ENCODE measurements at regions not wholly inside any gene's neighbourhood (a gene's known extent, or its start where the extent isn't known, plus 50 kb on each side); places are given as distances from the start of the nearest gene placed in this dataset.
A peak's percentile ranks its signal among the peaks of the same experiment; 100 is the strongest.

DNA sequence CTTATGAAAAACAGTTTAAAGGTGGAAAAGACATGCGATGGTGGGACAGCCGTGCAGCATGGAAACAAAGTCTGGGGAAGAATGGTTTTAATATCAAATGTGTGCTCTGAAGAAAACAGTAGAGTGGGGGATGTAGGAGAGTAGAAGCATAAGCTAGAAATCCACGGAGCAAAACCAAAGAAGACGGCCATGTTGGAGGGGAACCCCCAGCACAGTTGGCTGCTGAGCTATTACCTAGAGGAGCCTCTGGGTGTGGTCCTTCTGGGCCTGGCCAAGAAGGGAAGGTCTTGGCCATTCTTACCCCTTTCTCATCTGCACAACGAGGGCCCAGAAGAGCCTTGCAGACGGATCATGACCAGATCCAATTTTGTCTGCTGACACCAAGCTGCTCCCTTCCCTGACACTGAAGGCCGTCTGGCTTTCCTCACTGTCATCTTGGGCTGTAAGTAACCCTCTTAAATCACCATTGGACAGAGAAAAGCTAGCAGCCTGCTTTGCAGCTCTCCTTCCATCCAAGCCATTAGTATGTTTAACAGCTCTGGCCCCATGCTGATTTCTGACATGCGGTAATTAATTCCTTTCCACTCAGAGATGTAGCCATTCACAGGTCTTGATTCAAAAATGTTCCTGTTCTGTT lies 189.5 kb downstream of the SEC61B start:
- no peak overlapping the region for H4K8ac ChIP-seq (ENCODE audit: low read length)
- H3K18ac ChIP-seq (ENCODE audit: low read depth in 1 of 2, low read length in 2 of 2) = peak overlapping the region in 1 of 2 experiments; percentile 68
- H2AFZ ChIP-seq (ENCODE audit: low read depth, low read length) = no peak overlapping the region
- peak overlapping the region in 1 of 2 experiments; percentile 45 for H2BK12ac ChIP-seq (ENCODE audit: low read length in 2 of 2)
- H3K23ac ChIP-seq (ENCODE audit: low read length in 2 of 2) = no peak overlapping the region
- no peak overlapping the region for H2BK120ac ChIP-seq (ENCODE audit: low read depth, low read length)
- H3K4me3 ChIP-seq (ENCODE audit: insufficient read depth in 1 of 2, low read depth in 1 of 2, low read length in 2 of 2) = no peak overlapping the region
- no peaks in the 10 kb centered on the region for H3K79me1 ChIP-seq (replicated peaks; ENCODE audit: low read length, poor library complexity, severe bottlenecking)
- H3K4ac ChIP-seq (ENCODE audit: low read depth in 1 of 2, low read length in 2 of 2) = no peak overlapping the region
- no peak overlapping the region for H3K14ac ChIP-seq (ENCODE audit: low read length in 2 of 2)
- H3K9ac ChIP-seq (ENCODE audit: low read length) = no peak overlapping the region
- no peak overlapping the region for H4K91ac ChIP-seq (ENCODE audit: low read length)
- peaks cover 4% of the 10 kb centered on the region for H3K9me3 ChIP-seq (ENCODE audit: control insufficient read depth, low read length)
- no peak overlapping the region for H3K4me2 ChIP-seq (ENCODE audit: low read length, poor library complexity, severe bottlenecking)
- H3K27me3 ChIP-seq (ENCODE audit: control insufficient read depth in 1 of 2, insufficient read depth in 1 of 2, low read length in 2 of 2) = no peaks in the 10 kb centered on the region
- no peaks in the 10 kb centered on the region for H3K4me1 ChIP-seq (ENCODE audit: control insufficient read depth, insufficient read depth, low read depth, low read length)
- H2BK5ac ChIP-seq (ENCODE audit: low read depth, low read length, poor library complexity, severe bottlenecking) = no peak overlapping the region
- no peak overlapping the region for H2BK15ac ChIP-seq (ENCODE audit: low read depth, poor library complexity, severe bottlenecking)
- no peaks in the 10 kb centered on the region for H3K36me3 ChIP-seq (ENCODE audit: control insufficient read depth in 1 of 2, insufficient read depth in 2 of 2, low read depth in 1 of 2, low read length in 2 of 2)
- no peak overlapping the region for H2AK5ac ChIP-seq (ENCODE audit: low read length, severe bottlenecking)
- DNase-seq = peak; percentile 80
- 39% methylated on average over 8 of the region's 8 CpGs for WGBS
- no peak overlapping the region for H3K27ac ChIP-seq (ENCODE audit: low read length, poor library complexity, severe bottlenecking)

DNA sequence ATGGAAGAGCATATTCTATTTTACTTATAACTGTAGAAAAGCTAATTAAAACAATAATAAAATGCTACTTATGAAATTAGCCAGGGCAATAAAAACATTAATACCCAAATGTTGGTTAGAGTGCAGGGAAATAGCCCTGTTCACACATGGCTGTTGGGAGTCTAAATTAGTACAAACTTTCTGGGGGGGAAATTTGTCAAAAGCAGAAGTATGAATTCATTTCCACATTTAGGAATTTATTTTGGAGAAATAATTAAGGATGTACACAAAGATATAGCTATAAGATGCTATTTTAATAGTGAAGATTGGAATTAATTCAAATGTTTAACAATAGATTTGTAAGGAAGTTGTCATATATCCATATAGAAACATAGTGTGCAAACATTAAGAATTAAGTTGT lies 190.5 kb downstream of the SEC61B start:
- H3K79me1 ChIP-seq (replicated peaks; ENCODE audit: low read length, poor library complexity, severe bottlenecking) = no peaks in the 10 kb centered on the region
- no peak overlapping the region for H3K18ac ChIP-seq (ENCODE audit: low read depth in 1 of 2, low read length in 2 of 2)
- no peaks in the 10 kb centered on the region for H3K27me3 ChIP-seq (ENCODE audit: control insufficient read depth in 1 of 2, insufficient read depth in 1 of 2, low read length in 2 of 2)
- no peak overlapping the region for H2BK15ac ChIP-seq (ENCODE audit: low read depth, poor library complexity, severe bottlenecking)
- H3K4ac ChIP-seq (ENCODE audit: low read depth in 1 of 2, low read length in 2 of 2) = no peak overlapping the region
- no peak for DNase-seq
- no peak overlapping the region for H2BK5ac ChIP-seq (ENCODE audit: low read depth, low read length, poor library complexity, severe bottlenecking)
- H3K4me2 ChIP-seq (ENCODE audit: low read length, poor library complexity, severe bottlenecking) = no peak overlapping the region
- H3K4me1 ChIP-seq (ENCODE audit: control insufficient read depth, insufficient read depth, low read depth, low read length) = no peaks in the 10 kb centered on the region
- no peak overlapping the region for H3K23ac ChIP-seq (ENCODE audit: low read length in 2 of 2)
- no peak overlapping the region for H4K91ac ChIP-seq (ENCODE audit: low read length)
- H4K8ac ChIP-seq (ENCODE audit: low read length) = no peak overlapping the region
- H2BK12ac ChIP-seq (ENCODE audit: low read length in 2 of 2) = no peak overlapping the region
- no peak overlapping the region for H3K4me3 ChIP-seq (ENCODE audit: insufficient read depth in 1 of 2, low read depth in 1 of 2, low read length in 2 of 2)
- H3K9me3 ChIP-seq (ENCODE audit: control insufficient read depth, low read length) = peaks cover 4% of the 10 kb centered on the region
- no peak overlapping the region for H2AK5ac ChIP-seq (ENCODE audit: low read length, severe bottlenecking)
- no peak overlapping the region for H3K14ac ChIP-seq (ENCODE audit: low read length in 2 of 2)
- H3K9ac ChIP-seq (ENCODE audit: low read length) = no peak overlapping the region
- no peak overlapping the region for H2BK120ac ChIP-seq (ENCODE audit: low read depth, low read length)
- H3K36me3 ChIP-seq (ENCODE audit: control insufficient read depth in 1 of 2, insufficient read depth in 2 of 2, low read depth in 1 of 2, low read length in 2 of 2) = no peaks in the 10 kb centered on the region
- H3K27ac ChIP-seq (ENCODE audit: low read length, poor library complexity, severe bottlenecking) = no peak overlapping the region
- H2AFZ ChIP-seq (ENCODE audit: low read depth, low read length) = no peak overlapping the region

DNA sequence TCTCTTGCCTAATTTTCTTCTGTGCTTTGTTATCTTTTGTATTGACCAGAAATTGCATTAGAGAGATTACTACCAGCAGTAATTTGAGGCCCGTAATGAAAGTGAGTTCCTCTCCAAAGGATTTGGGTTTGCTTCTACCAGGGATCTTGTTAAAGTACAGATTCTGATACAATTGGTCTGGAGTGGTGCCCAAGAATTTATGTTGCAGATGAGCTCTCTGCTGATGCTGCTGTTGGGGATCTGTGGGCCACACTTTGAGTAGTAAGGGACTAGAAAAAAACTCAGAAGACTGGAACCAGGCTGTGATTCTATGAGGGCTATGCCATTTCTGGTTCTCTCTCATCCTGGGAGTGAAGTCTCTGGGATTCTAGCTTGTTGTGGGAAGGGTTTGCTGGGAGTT lies 192.2 kb downstream of the SEC61B start:
- WGBS = 75% methylated on average over 1 of the region's 1 CpG
- Histone ChIP-seq H3K18ac (ENCODE audit: low read depth in 1 of 2, low read length in 2 of 2) (no peak overlapping the region), H3K14ac (ENCODE audit: low read length in 2 of 2) (no peak overlapping the region)

DNA sequence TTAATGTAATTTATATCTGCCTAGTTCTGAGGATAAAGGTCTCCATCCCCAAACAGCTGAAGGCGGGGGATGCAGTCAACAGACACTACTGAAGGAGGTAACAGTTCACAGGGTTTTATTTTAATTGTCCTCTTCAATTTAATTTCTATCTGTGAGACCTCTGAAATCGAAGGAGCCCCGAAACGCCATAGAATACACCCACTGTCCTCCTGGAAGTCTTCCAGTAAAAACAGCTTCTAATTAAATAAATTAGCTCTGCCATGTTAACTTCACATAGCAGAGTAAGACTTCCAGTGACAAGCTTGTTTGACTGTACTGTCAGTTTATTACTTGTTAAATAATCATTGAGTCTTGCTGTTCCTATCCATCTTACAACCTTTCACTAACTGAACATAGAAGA lies 193.5 kb downstream of the SEC61B start:
- Histone ChIP-seq H2AK5ac (ENCODE audit: low read length, severe bottlenecking) (no peak overlapping the region), H2BK12ac (ENCODE audit: low read length in 2 of 2) (no peak overlapping the region), H3K9me3 (ENCODE audit: control insufficient read depth, low read length) (peaks cover 4% of the 10 kb centered on the region), H3K4me1 (ENCODE audit: control insufficient read depth, insufficient read depth, low read depth, low read length) (no peaks in the 10 kb centered on the region), H3K4me2 (ENCODE audit: low read length, poor library complexity, severe bottlenecking) (no peak overlapping the region), H3K27me3 (ENCODE audit: control insufficient read depth in 1 of 2, insufficient read depth in 1 of 2, low read length in 2 of 2) (no peaks in the 10 kb centered on the region), H2BK120ac (ENCODE audit: low read depth, low read length) (no peak overlapping the region), H2BK5ac (ENCODE audit: low read depth, low read length, poor library complexity, severe bottlenecking) (no peak overlapping the region), H3K79me1 (replicated peaks; ENCODE audit: low read length, poor library complexity, severe bottlenecking) (no peaks in the 10 kb centered on the region), H3K18ac (ENCODE audit: low read depth in 1 of 2, low read length in 2 of 2) (no peak overlapping the region), H3K27ac (ENCODE audit: low read length, poor library complexity, severe bottlenecking) (no peak overlapping the region), H3K4ac (ENCODE audit: low read depth in 1 of 2, low read length in 2 of 2) (peak overlapping the region in 1 of 2 experiments; percentile 7), H3K4me3 (ENCODE audit: insufficient read depth in 1 of 2, low read depth in 1 of 2, low read length in 2 of 2) (no peak overlapping the region), H2BK15ac (ENCODE audit: low read depth, poor library complexity, severe bottlenecking) (no peak overlapping the region), H3K9ac (ENCODE audit: low read length) (no peak overlapping the region), H3K36me3 (ENCODE audit: control insufficient read depth in 1 of 2, insufficient read depth in 2 of 2, low read depth in 1 of 2, low read length in 2 of 2) (no peaks in the 10 kb centered on the region), H4K8ac (ENCODE audit: low read length) (no peak overlapping the region), H3K23ac (ENCODE audit: low read length in 2 of 2) (no peak overlapping the region), H4K91ac (ENCODE audit: low read length) (no peak overlapping the region), H2AFZ (ENCODE audit: low read depth, low read length) (no peak overlapping the region), H3K14ac (ENCODE audit: low read length in 2 of 2) (no peak overlapping the region)
- 73% methylated on average over 4 of the region's 4 CpGs for WGBS
- DNase-seq = no peak

More for the DNA sequence above, 192.2 kb downstream of the SEC61B start:
- Histone ChIP-seq H3K4me3 (ENCODE audit: insufficient read depth in 1 of 2, low read depth in 1 of 2, low read length in 2 of 2) (no peak overlapping the region), H2BK12ac (ENCODE audit: low read length in 2 of 2) (no peak overlapping the region), H2BK120ac (ENCODE audit: low read depth, low read length) (no peak overlapping the region), H3K36me3 (ENCODE audit: control insufficient read depth in 1 of 2, insufficient read depth in 2 of 2, low read depth in 1 of 2, low read length in 2 of 2) (no peaks in the 10 kb centered on the region), H2BK15ac (ENCODE audit: low read depth, poor library complexity, severe bottlenecking) (no peak overlapping the region), H4K8ac (ENCODE audit: low read length) (no peak overlapping the region), H3K27ac (ENCODE audit: low read length, poor library complexity, severe bottlenecking) (no peak overlapping the region), H2AFZ (ENCODE audit: low read depth, low read length) (no peak overlapping the region), H3K9ac (ENCODE audit: low read length) (no peak overlapping the region), H3K9me3 (ENCODE audit: control insufficient read depth, low read length) (peaks cover 4% of the 10 kb centered on the region), H4K91ac (ENCODE audit: low read length) (peak overlapping the region; percentile 68), H3K79me1 (replicated peaks; ENCODE audit: low read length, poor library complexity, severe bottlenecking) (no peaks in the 10 kb centered on the region), H3K4me2 (ENCODE audit: low read length, poor library complexity, severe bottlenecking) (no peak overlapping the region), H3K27me3 (ENCODE audit: control insufficient read depth in 1 of 2, insufficient read depth in 1 of 2, low read length in 2 of 2) (no peaks in the 10 kb centered on the region), H3K4ac (ENCODE audit: low read depth in 1 of 2, low read length in 2 of 2) (no peak overlapping the region), H2AK5ac (ENCODE audit: low read length, severe bottlenecking) (no peak overlapping the region), H3K4me1 (ENCODE audit: control insufficient read depth, insufficient read depth, low read depth, low read length) (no peaks in the 10 kb centered on the region), H3K23ac (ENCODE audit: low read length in 2 of 2) (no peak overlapping the region), H2BK5ac (ENCODE audit: low read depth, low read length, poor library complexity, severe bottlenecking) (no peak overlapping the region)
- no peak for DNase-seq

Data from mesenchymal stem cell (in vitro differentiated cells and primary cell).